ENCODE measurements at regions not wholly inside any gene's neighbourhood (a gene's known extent, or its start where the extent isn't known, plus 50 kb on each side); places are given as distances from the start of the nearest gene placed in this dataset.

DNA sequence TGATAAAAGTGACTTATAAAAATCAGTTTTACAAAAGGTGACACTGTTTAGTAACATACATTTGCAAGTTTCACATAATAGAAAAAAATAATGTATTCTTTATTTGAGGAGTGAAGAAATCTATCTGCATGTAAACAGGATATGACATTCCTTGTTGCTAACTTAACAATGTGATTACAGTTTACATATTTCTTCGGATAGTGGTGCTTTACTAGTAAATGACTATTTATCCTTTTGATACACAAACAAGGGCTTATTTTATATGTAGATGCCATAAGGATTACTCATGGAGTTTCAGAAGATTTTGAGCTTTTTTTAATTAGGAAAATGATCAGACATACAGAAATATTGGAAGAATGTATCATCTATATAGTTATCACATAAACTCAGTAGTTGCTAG is 126.5 kb downstream of the SLIT2 start:
- Mint-ChIP-seq H3K4me3 (no peak overlapping the region), H3K9me3 (peaks cover 0 to 5% (median 0%) of the 10 kb centered on the region in 3 donors), H3K4me1 (no peaks in the 10 kb centered on the region), H3K27ac (no peak overlapping the region), H3K27me3 (peaks cover 0 to 6% of the 10 kb centered on the region in 2 donors), H3K36me3 (no peaks in the 10 kb centered on the region)
- Histone ChIP-seq H3K9me3 (no peaks in the 10 kb centered on the region), H3K27ac (ENCODE audit: low read length) (no peak overlapping the region), H3K4me1 (ENCODE audit: control insufficient read depth in 1 of 2, extremely low read depth in 1 of 2, insufficient read depth in 2 of 2, low read length in 2 of 2) (no peaks in the 10 kb centered on the region), H3K4me3 (ENCODE audit: control insufficient read depth in 1 of 2, extremely low read depth in 1 of 2, low read length in 1 of 2) (no peak overlapping the region), H3K36me3 (ENCODE audit: control insufficient read depth in 2 of 2, extremely low read depth in 1 of 2, insufficient read depth in 1 of 2, low read length in 1 of 2) (no peaks in the 10 kb centered on the region), H3K27me3 (replicated peaks in 1 of 2; ENCODE audit: control insufficient read depth in 2 of 2, extremely low read depth in 1 of 2, insufficient read depth in 2 of 2, low read length in 1 of 2) (no peaks in the 10 kb centered on the region)
- DNase-seq, result no peak
- ATAC-seq (replicated peaks in 1 of 4), result no peak
- no CpG with 5 or more reads among the region's 1 CpG for WGBS (ENCODE audit: insufficient coverage)
- ChIA-PET POLR2A (no interaction called here), CTCF (no interaction called here)

DNA sequence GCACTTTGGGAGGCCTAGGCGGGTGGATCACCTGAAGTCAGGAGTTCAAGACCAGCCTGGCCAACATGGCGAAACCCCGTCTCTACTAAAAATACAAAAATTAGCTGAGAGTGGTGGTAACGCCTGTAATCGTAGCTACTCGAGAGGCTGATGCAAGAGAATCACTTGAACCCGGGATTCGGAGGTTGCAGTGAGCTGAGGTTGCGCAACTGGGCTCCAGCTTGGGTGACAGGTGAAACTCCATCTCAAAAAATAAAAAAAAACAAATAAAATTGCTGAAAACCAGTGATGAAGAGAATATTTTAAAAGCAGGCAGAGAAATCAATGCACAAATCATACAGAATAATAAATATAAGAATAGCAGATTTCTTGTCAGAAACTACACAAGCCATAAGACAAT is 129.3 kb downstream of the SLIT2 start:
- H3K27ac Mint-ChIP-seq, result no peak overlapping the region
- CTCF ChIA-PET, result no interaction called here
- H3K4me3 ChIP-seq (ENCODE audit: control insufficient read depth in 1 of 2, extremely low read depth in 1 of 2, low read length in 1 of 2), result no peak overlapping the region
- ATAC-seq (replicated peaks in 1 of 4) (no peak), DNase-seq (no peak)
- H3K9me3 Mint-ChIP-seq, result peaks cover 0 to 5% (median 0%) of the 10 kb centered on the region in 3 donors
- H3K4me1 ChIP-seq (ENCODE audit: control insufficient read depth in 1 of 2, extremely low read depth in 1 of 2, insufficient read depth in 2 of 2, low read length in 2 of 2), result no peaks in the 10 kb centered on the region
- WGBS (ENCODE audit: insufficient coverage), result 74% methylated on average over 5 of the region's 9 CpGs
- H3K9me3 ChIP-seq, result no peaks in the 10 kb centered on the region
- POLR2A ChIA-PET, result no interaction called here
- H3K4me1 Mint-ChIP-seq, result no peaks in the 10 kb centered on the region
- no peaks in the 10 kb centered on the region for H3K36me3 ChIP-seq (ENCODE audit: control insufficient read depth in 2 of 2, extremely low read depth in 1 of 2, insufficient read depth in 1 of 2, low read length in 1 of 2)
- no peak overlapping the region for H3K4me3 Mint-ChIP-seq
- no peaks in the 10 kb centered on the region for H3K27me3 ChIP-seq (replicated peaks in 1 of 2; ENCODE audit: control insufficient read depth in 2 of 2, extremely low read depth in 1 of 2, insufficient read depth in 2 of 2, low read length in 1 of 2)
- peaks cover 0 to 6% of the 10 kb centered on the region in 2 donors for H3K27me3 Mint-ChIP-seq
- H3K36me3 Mint-ChIP-seq, result no peaks in the 10 kb centered on the region
- H3K27ac ChIP-seq (ENCODE audit: low read length), result no peak overlapping the region

GRCh38 chr4:20383283-20383682 is 131.6 kb downstream of the SLIT2 start:
- CTCF ChIA-PET, result no interaction called here
- H3K27ac Mint-ChIP-seq, result no peak overlapping the region

GRCh38 chr4:20383969-20384368 is 132.3 kb downstream of the SLIT2 start:
- Histone ChIP-seq H3K9me3 (no peaks in the 10 kb centered on the region), H3K36me3 (ENCODE audit: control insufficient read depth in 2 of 2, extremely low read depth in 1 of 2, insufficient read depth in 1 of 2, low read length in 1 of 2) (no peaks in the 10 kb centered on the region), H3K27ac (ENCODE audit: low read length) (no peak overlapping the region), H3K27me3 (replicated peaks in 1 of 2; ENCODE audit: control insufficient read depth in 2 of 2, extremely low read depth in 1 of 2, insufficient read depth in 2 of 2, low read length in 1 of 2) (no peaks in the 10 kb centered on the region), H3K4me1 (ENCODE audit: control insufficient read depth in 1 of 2, extremely low read depth in 1 of 2, insufficient read depth in 2 of 2, low read length in 2 of 2) (no peaks in the 10 kb centered on the region), H3K4me3 (ENCODE audit: control insufficient read depth in 1 of 2, extremely low read depth in 1 of 2, low read length in 1 of 2) (no peak overlapping the region)
- peaks cover 0 to 5% (median 0%) of the 10 kb centered on the region in 3 donors for H3K9me3 Mint-ChIP-seq
- H3K27me3 Mint-ChIP-seq, result peaks cover 0 to 3% of the 10 kb centered on the region in 2 donors
- ChIA-PET POLR2A (no interaction called here), CTCF (interaction anchor here in 1 of 2 donors (0.7 kb wide), 1 partner anchor 84 kb away, joined by 3 read pairs; no protein-coding TSS in a partner anchor)
- H3K36me3 Mint-ChIP-seq, result no peaks in the 10 kb centered on the region
- DNase-seq (no peak), ATAC-seq (replicated peaks in 1 of 4) (no peak)
- no peak overlapping the region for H3K4me3 Mint-ChIP-seq
- H3K27ac Mint-ChIP-seq, result no peak overlapping the region
- no peaks in the 10 kb centered on the region for H3K4me1 Mint-ChIP-seq

More at GRCh38 chr4:20383283-20383682, 131.6 kb downstream of the SLIT2 start:
- Mint-ChIP-seq H3K4me3 (no peak overlapping the region), H3K36me3 (no peaks in the 10 kb centered on the region), H3K4me1 (no peaks in the 10 kb centered on the region), H3K27me3 (peaks cover 0 to 3% of the 10 kb centered on the region in 2 donors), H3K9me3 (peaks cover 0 to 5% (median 0%) of the 10 kb centered on the region in 3 donors)
- no peaks in the 10 kb centered on the region for H3K9me3 ChIP-seq
- ATAC-seq (replicated peaks in 1 of 4) (no peak), DNase-seq (no peak)
- H3K36me3 ChIP-seq (ENCODE audit: control insufficient read depth in 2 of 2, extremely low read depth in 1 of 2, insufficient read depth in 1 of 2, low read length in 1 of 2), result no peaks in the 10 kb centered on the region
- no peaks in the 10 kb centered on the region for H3K4me1 ChIP-seq (ENCODE audit: control insufficient read depth in 1 of 2, extremely low read depth in 1 of 2, insufficient read depth in 2 of 2, low read length in 2 of 2)
- H3K4me3 ChIP-seq (ENCODE audit: control insufficient read depth in 1 of 2, extremely low read depth in 1 of 2, low read length in 1 of 2), result no peak overlapping the region
- H3K27me3 ChIP-seq (replicated peaks in 1 of 2; ENCODE audit: control insufficient read depth in 2 of 2, extremely low read depth in 1 of 2, insufficient read depth in 2 of 2, low read length in 1 of 2), result no peaks in the 10 kb centered on the region
- H3K27ac ChIP-seq (ENCODE audit: low read length), result no peak overlapping the region
- POLR2A ChIA-PET, result no interaction called here

DNA sequence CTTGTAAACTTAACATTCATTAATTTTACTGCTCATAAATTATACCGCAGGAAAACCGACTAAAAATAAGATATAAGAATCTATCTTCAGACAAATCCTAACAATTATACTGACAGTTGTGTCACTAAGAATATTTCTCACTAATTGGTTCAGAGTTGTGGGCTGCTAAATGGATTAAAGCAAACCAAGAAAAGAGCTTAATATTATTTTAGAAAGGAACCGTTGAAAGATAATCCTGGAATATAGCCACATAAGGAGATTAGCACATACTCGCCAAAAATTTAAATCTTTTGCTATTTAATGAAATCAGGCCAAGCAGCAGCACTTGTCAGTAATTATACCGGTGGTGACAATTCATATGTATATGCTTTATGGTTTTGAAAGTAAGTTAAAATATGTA is 132.8 kb downstream of the SLIT2 start:
- ATAC-seq (replicated peaks in 1 of 4), result no peak
- peaks cover 0 to 3% of the 10 kb centered on the region in 2 donors for H3K27me3 Mint-ChIP-seq
- no peaks in the 10 kb centered on the region for H3K4me1 Mint-ChIP-seq
- no peaks in the 10 kb centered on the region for H3K27me3 ChIP-seq (replicated peaks in 1 of 2; ENCODE audit: control insufficient read depth in 2 of 2, extremely low read depth in 1 of 2, insufficient read depth in 2 of 2, low read length in 1 of 2)
- ChIA-PET POLR2A (no interaction called here), CTCF (interaction anchor here in 1 of 2 donors (0.7 kb wide), 1 partner anchor 83 kb away, joined by 3 read pairs; no protein-coding TSS in a partner anchor)
- H3K27ac Mint-ChIP-seq, result no peak overlapping the region
- no peak overlapping the region for H3K4me3 ChIP-seq (ENCODE audit: control insufficient read depth in 1 of 2, extremely low read depth in 1 of 2, low read length in 1 of 2)
- H3K36me3 Mint-ChIP-seq, result no peaks in the 10 kb centered on the region
- H3K4me3 Mint-ChIP-seq, result no peak overlapping the region
- no peak overlapping the region for H3K27ac ChIP-seq (ENCODE audit: low read length)
- H3K36me3 ChIP-seq (ENCODE audit: control insufficient read depth in 2 of 2, extremely low read depth in 1 of 2, insufficient read depth in 1 of 2, low read length in 1 of 2), result no peaks in the 10 kb centered on the region
- WGBS (ENCODE audit: insufficient coverage), result 80% methylated on average over 1 of the region's 5 CpGs
- no peaks in the 10 kb centered on the region for H3K4me1 ChIP-seq (ENCODE audit: control insufficient read depth in 1 of 2, extremely low read depth in 1 of 2, insufficient read depth in 2 of 2, low read length in 2 of 2)
- no peaks in the 10 kb centered on the region for H3K9me3 ChIP-seq
- no peak for DNase-seq
- H3K9me3 Mint-ChIP-seq, result peaks cover 0 to 5% (median 0%) of the 10 kb centered on the region in 3 donors

DNA sequence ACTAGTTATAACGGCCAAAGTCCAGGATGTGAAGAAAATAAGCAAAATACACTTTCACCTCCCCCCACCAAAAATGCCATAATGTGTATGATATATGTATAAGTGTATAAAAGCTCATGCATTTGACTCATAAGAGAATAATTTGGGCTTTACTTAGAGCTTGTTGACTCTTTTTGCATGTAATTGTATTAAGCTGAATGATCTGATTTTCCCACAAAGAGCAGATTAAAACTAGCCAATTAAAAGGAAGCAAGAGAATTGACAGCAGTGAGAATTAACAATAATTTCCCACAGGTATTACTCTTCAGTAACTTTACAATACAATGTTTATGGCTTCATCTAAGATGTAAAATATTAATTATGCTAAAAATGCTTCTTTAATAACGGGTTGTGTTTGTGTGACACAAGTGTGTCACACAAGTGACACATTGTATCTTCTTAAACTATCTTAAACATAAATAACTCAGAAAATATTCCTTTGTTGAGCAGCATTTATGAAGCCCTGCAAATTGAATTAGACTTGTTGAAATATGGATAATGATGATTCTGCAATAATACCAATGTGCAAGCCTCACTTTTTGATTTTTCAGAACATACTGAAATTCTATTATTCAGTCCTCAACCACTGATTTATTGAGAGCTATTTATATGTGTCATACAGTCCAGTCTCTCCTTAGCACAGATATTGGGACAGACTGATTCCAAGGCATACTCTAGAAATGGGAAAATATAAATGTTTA is 134.5 kb downstream of the SLIT2 start:
- Histone ChIP-seq H3K4me1 (ENCODE audit: control insufficient read depth in 1 of 2, extremely low read depth in 1 of 2, insufficient read depth in 2 of 2, low read length in 2 of 2) (no peaks in the 10 kb centered on the region), H3K4me3 (ENCODE audit: control insufficient read depth in 1 of 2, extremely low read depth in 1 of 2, low read length in 1 of 2) (no peak overlapping the region), H3K9me3 (no peaks in the 10 kb centered on the region), H3K36me3 (ENCODE audit: control insufficient read depth in 2 of 2, extremely low read depth in 1 of 2, insufficient read depth in 1 of 2, low read length in 1 of 2) (no peaks in the 10 kb centered on the region), H3K27ac (ENCODE audit: low read length) (no peak overlapping the region), H3K27me3 (replicated peaks in 1 of 2; ENCODE audit: control insufficient read depth in 2 of 2, extremely low read depth in 1 of 2, insufficient read depth in 2 of 2, low read length in 1 of 2) (no peaks in the 10 kb centered on the region)
- Mint-ChIP-seq H3K9me3 (no peaks in the 10 kb centered on the region), H3K4me3 (no peak overlapping the region), H3K27ac (no peak overlapping the region), H3K36me3 (no peaks in the 10 kb centered on the region), H3K4me1 (no peaks in the 10 kb centered on the region), H3K27me3 (no peaks in the 10 kb centered on the region)
- POLR2A ChIA-PET, result no interaction called here
- ATAC-seq (replicated peaks in 1 of 4) (no peak), DNase-seq (no peak)
- WGBS (ENCODE audit: insufficient coverage), result no CpG with 5 or more reads among the region's 2 CpGs
- CTCF ChIA-PET, result interaction anchor here in 1 of 2 donors (0.6 kb wide), 1 partner anchor 29 kb away, joined by 4 read pairs; no protein-coding TSS in a partner anchor

- Mint-ChIP-seq H3K9me3 (no peaks in the 10 kb centered on the region), H3K27me3 (no peaks in the 10 kb centered on the region), H3K4me1 (no peaks in the 10 kb centered on the region), H3K36me3 (no peaks in the 10 kb centered on the region), H3K4me3 (no peak overlapping the region), H3K27ac (no peak overlapping the region)
- Histone ChIP-seq H3K27ac (ENCODE audit: low read length) (no peak overlapping the region), H3K4me3 (ENCODE audit: control insufficient read depth in 1 of 2, extremely low read depth in 1 of 2, low read length in 1 of 2) (no peak overlapping the region), H3K4me1 (ENCODE audit: control insufficient read depth in 1 of 2, extremely low read depth in 1 of 2, insufficient read depth in 2 of 2, low read length in 2 of 2) (no peaks in the 10 kb centered on the region), H3K9me3 (no peaks in the 10 kb centered on the region), H3K36me3 (ENCODE audit: control insufficient read depth in 2 of 2, extremely low read depth in 1 of 2, insufficient read depth in 1 of 2, low read length in 1 of 2) (no peaks in the 10 kb centered on the region), H3K27me3 (replicated peaks in 1 of 2; ENCODE audit: control insufficient read depth in 2 of 2, extremely low read depth in 1 of 2, insufficient read depth in 2 of 2, low read length in 1 of 2) (no peaks in the 10 kb centered on the region)
- ChIA-PET POLR2A (no interaction called here), CTCF (no interaction called here)
- 85% methylated on average over 3 of the region's 5 CpGs for WGBS (ENCODE audit: insufficient coverage)
- DNase-seq (no peak), ATAC-seq (replicated peaks in 1 of 4) (no peak)
These were observed 135.2 kb downstream of the SLIT2 start for GRCh38 chr4:20386906-20387305.

Data from T-cell (primary cell).